Inferior parietal cortex (tissue), 1 donor: ENCODE measurements at regions not wholly inside any gene's neighbourhood (a gene's known extent, or its start where the extent isn't known, plus 50 kb on each side); places are given as distances from the start of the nearest gene placed in this dataset.
A peak's percentile ranks its signal among the peaks of the same experiment; 100 is the strongest.

Source experiments
- DNase-seq: peaks from one replicate; pipeline ENCODE4 v3.0.0-alpha.2; 2016; ENCODE audit errors: extremely low spot score

DNA sequence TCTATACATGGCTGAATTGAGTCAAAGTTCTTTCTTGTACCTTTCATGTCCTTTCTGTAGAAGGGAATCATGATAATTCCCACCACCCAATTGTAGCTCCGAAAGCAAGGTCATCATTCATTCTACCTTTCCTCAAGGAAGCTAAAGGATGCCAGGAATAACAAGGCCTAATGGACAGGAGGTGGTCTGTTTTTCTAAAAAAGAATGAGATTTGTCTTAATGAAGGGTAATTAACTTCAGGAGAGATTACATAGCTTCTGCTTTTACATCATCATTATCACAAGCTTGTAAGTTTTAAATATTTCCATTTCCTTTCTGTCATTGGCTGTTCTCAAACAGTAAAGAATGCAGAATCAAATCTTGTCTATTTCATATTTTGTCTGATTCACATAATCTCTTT is 249.5 kb upstream of the SORCS1 start:
- DNase-seq = no peak

DNA sequence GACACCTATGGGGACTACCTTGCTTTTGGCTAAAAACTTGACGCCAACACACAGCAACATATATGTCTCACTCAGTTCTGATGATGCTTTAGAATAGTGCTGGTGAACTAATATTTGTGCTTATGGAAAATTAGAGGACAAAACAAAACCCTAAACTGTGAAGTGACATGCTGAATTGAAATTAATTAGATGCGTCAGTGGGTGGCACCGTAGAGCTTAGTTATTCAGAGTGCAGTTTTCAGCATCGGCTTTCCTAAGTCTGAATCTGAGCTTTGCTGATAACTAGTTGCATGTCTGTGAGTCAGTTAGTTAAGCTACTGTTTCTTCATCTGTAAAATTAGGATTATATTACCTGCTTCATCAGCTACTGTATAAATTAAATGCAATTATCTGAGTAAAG is 245.0 kb upstream of the SORCS1 start:
- peak; percentile 39 for DNase-seq

DNA sequence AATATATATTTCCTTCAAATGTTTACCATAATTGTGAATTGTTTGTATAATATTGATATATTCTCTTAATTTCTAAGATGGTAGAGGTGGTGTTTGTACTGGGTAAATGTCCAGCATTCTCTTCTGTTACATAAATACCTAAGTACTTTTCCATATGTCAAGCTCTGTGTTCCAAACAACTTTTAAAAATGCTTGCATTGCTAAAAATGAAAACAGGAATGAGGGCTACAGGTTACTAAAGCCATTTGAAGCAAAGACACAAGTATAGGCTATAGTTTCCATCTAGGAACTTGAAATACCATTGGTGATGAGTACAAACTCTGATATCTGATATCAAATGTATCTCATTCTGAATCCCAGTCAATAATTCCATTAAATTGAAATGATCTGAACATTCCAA is 233.6 kb upstream of the SORCS1 start:
- no peak for DNase-seq

DNA sequence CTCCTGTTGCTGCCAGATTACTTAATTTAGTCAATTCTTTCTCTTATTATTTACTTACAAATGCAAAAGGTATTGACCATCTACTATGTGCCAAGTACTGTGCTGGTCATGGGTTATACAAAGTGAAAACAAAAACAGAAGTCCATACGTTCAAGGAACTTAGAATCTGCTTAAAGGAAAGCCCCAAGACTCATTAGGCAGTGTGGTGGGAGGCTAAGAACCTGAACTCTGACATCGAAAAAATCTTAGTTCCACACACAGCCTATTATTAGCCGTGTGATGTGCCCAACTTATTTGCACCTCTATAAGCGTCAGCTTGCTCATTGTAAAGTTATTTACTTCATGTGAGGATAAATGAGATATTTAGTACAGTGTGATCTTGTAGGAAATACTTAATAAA is 227.4 kb upstream of the SORCS1 start:
- no peak for DNase-seq

DNA sequence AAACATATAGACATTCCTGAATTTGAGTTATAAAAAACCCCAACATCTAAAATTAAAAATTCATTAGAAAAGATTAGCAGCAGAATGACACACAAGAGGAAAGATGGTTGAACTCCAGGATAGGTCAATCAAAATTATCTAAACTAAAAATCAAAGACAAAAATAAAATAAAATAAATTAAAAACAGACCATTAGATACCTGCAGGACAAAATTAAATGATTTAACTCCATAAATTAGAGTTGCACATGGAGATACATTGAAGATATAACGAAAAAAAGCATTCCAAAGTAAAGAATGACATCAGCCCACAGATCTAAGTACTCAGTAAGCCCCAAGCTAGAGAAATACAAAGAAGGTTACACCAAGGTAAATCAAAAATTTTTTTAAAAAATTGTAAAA is 226.1 kb upstream of the SORCS1 start:
- no peak for DNase-seq

DNA sequence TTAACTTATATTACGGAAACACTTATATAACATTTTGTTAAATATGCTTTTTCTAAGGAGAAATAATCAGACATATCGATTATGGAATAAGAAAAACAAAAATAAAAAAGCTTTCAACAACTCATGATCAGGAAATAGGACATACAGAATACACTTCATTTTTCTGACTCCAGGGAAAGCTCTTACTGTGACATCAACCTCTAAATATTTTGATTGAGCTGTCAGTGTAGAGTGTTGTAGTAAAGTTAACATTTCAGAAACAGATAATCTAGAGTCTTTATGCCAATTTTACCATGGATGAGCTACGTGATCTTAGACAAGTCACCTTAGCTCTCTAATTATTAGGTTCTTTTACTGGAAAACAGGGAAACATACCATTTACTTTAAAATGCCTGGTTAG is 218.9 kb upstream of the SORCS1 start:
- DNase-seq = no peak

DNA sequence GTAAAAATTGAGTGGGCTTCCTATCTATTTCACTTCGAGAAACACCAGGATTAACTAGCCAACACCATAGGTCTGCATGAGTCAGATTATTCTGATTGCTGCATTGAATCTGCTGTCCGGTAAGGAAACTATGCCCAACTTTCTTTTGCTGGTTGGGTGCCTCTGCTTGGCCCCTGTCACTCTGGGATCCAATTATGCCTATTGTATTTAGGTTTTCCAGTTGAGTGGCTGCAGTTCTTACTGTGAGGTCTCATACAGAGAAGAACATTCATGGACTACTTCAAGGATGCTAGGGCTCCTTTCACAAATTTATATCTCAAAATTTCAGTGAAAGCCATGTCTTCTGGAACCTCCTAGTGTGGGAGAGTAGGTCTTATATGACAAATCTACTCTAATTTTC is 215.1 kb upstream of the SORCS1 start:
- no peak for DNase-seq

DNA sequence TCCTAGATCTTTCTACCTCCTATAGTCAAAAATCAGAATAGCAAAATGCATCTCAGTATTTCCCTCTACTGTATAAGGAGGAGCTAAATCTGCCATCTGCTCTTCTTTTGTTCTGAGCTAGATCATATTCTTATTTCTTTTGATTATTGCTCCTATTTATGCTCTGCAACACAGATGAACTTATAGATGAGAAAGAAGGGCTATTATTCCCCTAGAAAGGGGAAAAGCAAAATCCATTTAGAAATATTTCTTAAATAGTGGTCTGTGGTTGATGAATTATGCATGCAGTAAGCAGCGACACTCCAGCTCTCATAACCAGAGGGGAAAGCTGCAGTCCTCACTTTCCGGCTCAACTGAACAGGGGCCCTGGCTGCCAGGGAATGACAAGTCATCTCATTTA is 207.3 kb upstream of the SORCS1 start:
- DNase-seq = no peak

DNA sequence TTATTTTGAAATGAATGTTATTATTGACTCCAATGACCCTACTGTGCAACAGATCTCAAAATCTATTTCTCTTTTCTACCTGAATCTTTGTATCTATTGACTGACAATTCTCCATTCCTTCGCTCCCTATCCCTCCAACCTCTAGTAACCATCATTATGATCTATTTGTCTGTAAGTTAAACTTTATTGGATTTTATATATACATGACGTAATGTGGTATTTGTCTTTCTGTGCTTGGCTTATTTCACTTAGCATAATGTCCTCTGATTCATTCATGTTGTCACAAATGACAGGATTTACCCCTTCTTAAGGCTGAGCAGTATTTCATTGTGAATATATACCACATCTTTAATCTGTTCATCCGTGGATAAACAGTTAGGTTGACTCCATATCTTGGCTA is 200.4 kb upstream of the SORCS1 start:
- DNase-seq = no peak

DNA sequence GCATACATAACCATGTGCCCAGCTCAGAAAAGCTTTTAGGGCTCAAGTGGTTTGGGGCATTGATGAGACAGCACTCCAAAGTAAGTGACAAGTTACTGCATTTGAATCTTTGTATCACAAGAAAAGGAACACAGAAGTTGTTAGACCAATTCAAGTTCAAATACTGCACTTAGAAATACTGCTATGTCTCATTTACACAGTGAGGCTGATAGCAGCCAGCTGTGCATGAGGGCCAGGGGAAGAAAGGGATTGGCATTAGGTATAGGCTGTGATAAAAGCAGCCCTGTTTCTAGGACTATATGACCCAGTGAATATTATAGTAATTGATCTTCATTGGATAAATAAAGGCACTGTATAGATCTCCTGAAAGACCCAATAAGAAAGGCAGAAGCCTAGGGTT is 197.8 kb upstream of the SORCS1 start:
- DNase-seq = no peak

DNA sequence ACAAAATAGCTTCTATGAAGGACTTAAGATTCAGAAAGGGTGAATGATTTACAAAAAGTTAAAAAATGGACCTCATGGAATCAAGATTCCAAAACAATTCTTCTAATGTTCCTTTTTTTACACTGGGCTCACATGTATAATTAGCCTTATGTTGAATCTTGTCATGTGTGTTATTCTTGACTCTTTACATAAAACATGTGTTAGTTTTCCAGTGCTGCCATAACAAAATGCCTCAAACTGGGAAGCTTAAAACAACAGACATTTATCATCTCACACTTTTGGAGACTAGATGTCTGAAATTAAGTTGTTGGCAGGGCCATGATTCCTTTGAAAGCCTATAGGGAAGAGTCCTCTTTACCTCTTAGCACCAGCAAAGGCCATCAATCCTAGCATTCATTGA is 192.5 kb upstream of the SORCS1 start:
- no peak for DNase-seq

DNA sequence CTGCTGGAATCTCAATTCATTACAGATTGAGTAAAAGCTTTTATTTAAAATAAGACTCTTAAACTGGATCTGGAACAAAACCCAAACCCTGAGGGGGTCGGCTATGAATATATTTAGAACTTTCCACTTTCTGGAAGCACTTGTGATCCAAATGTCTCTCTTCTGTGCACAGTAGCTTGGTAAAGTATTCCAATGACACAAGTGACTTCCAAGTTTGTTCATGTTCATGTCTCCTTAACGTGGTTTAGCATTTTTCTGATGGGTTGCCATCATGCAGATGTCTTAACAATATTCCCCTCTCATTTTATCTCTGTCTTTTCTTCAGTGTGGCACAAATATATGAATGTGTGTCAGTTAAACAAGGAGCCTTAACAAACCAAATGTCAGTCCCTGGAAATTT is 191.9 kb upstream of the SORCS1 start:
- DNase-seq = no peak

DNA sequence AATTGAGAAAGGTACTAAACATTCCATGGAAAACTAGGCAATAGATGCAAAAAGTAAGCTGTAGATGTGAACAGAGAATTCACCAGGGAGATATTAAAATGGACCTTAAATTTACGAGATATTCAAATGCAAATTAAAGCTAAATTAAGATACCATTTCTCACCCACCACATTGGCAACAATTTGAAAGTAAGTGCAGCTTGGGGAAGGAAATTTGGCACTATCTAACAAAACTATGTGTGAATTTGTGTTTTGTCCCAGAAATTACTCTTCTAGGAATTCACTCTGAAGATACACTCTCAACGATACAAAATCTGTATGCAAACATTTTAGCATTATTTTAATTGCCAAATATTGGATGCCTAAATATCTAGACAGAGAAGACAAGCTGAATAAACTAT is 178.2 kb upstream of the SORCS1 start:
- DNase-seq = no peak

DNA sequence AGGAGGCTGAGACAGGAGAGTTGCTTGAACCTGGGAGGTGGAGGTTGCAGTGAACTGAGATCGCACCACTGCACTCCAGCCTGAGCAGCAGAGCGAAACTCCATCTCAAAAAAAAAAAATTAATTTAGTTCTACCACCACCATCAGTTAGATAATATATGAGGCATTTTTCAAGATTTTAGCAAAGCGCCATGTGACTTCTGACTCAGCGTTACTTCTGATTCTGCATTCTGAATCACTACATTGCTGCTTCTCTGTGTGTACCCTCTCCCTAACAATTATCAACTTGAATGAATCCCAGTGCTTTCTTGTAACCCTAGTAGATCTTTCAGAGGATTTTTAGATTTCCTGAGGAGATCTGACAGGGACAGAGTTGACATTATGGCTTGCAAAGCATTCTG is 176.8 kb upstream of the SORCS1 start:
- DNase-seq = no peak

DNA sequence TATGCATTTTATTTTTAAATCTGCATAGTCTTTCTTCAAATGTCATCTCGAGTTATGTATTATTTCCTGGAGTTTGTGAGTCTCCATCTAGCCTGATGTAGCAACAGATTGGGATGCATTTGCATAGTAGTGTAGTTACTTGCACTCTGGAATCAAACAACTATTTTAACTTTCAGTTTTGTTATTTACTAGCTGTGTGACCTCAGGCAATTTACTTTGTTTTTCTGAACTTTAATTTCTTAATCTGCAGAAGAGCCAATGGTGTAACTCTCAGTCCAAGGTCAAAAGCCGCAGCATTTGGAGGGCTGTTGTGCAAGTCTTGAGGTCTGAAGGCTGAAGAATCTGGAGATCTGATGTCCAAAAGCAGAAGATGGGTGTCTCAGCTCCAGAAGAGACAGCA is 175.8 kb upstream of the SORCS1 start:
- no peak for DNase-seq

DNA sequence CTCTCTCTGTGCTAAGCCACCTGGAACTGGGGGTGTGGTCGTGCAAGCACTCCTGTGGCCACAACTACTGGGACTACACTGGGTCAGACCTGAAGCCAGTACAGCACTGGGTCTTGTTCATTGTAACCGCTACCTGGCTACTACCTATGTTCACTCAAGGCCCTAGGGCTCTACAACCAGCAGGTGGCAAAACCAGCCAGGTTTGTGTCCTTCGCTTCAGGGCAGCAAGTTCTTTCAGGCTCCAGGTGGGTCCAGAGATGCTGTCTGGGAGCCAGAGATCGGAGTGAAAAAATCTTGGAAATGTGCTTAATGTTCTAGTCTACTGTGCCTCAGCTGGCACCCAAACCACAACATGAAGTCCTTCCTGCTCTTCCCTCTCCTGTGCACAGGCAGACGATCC is 171.6 kb upstream of the SORCS1 start:
- no peak for DNase-seq

DNA sequence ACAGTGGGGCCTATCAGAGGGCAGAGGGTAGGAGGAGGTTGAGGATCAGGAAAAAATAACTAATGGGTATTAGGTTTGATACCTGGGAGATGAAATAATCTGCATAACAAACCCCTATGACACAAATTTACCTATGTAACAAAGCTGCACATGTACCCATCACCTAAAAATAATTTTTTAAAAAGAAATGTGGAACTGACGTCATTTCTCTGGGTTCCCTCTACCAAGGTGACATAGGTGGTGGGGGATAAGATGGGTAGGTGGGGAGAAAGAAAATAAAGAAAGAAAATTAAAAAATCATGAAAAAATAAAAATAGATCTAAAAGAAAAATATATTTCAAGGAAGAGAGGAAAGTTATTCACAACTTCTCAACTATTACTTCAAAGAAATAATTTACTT is 153.1 kb upstream of the SORCS1 start:
- DNase-seq = no peak

DNA sequence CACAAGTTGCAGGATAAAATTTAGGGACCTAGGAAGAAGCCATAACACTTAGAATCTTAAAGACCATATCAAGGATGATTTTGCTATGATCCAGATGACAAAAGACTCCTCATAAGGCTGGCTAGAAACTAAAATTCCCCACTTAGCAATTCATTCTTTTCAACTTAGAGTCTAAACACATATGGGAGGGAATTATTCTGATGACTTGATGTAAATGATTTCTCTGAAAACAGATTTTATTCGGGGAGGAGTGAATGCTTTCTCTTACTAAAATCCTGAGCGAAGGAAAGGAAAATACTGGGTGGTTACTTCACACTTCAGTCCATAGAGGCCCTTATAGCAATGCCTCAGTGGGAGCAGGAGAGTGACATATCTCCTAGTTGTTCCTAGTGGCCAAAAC is 138.7 kb upstream of the SORCS1 start:
- no peak for DNase-seq

DNA sequence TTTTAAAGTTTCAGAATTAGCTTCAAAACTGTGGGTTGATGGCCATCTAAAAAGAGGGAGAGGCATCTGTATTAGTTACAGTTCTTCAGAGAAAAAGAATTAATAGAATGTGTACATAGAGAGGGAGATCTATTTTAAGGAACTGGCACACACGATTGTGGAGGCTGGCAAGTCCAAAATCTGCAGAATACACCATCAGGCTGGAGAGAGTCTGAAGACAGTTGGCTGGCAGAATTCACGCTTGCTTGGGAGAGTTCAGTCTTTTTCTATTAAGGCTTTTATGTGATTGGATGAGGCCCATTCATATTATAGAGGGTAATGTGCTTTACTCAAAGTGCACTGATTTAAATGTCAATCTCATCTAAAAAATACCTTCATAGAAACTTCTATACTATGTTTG is 135.1 kb upstream of the SORCS1 start:
- no peak for DNase-seq

DNA sequence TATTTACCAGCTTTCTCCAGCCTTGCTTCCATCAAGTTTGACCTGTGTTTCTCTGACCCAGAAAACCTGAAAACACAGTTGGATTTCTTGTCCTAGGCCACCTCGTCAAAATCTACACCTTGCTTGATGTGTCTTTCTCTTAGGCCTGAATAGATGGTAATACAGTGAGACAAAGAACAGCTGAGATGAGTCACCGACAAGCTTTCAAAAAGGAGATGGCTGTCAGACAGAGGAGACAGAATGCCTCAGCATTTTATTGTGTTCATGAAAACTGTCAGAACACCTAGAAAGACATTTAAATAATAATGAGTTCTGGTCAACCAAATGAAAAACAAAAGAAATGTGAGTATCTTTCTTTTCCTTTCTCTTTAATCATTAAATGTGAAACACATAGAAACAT is 119.7 kb upstream of the SORCS1 start:
- DNase-seq = no peak

DNA sequence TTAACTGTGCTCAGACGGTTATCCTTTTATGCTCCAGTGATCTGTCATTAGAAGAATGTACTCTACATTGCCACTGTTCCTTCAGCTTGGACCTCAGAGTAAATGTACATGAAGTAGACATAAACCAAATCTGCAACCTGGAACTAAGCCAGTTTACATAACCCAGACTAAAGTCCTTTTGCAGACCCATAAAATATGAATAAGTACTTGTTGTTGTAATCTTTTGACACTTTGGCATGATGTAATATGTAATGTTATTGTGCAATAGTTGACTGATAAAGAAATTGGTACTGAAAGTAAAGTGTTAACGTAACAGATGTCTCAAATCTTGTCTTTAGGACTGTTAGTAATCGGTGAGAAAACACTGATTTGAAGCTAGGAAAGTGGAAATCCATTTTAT is 115.8 kb upstream of the SORCS1 start:
- no peak for DNase-seq

DNA sequence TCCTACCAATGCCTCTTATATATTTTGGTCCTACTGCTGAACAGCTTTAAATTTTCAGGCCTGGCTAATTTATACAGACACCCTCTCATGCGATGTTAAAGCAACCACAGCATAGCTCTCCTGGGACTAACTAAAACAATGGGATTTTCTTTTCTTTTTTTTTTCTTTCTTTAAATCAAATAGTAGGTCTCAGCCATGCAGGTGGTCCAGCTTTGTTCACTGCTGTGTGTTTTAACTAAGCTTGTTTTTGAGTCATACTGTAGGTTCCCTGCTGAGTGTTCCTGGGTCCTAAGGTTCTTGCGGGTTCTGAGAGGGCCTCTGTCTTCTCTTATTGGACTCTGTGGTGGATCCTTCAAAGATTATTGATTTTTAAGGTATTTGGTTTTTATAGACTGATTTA is 113.1 kb upstream of the SORCS1 start:
- DNase-seq = no peak

DNA sequence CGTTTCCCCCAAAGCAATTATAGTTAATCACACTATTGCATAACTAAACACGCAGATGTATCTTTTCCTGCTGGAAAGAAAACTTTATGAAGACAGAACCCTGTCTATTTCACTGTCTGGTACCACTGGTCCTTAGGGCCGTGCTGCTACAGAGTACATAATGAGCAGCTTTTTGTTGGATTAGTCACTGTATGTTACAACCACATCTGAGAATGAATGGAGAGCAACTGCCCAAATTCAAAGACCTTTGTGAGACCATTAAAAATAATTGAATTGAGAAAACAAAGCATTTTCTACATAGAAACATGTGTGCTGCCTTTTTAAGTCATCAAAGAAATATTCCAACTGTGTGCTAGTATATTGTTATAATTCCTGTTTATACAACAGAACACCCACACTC is 111.3 kb upstream of the SORCS1 start:
- no peak for DNase-seq

DNA sequence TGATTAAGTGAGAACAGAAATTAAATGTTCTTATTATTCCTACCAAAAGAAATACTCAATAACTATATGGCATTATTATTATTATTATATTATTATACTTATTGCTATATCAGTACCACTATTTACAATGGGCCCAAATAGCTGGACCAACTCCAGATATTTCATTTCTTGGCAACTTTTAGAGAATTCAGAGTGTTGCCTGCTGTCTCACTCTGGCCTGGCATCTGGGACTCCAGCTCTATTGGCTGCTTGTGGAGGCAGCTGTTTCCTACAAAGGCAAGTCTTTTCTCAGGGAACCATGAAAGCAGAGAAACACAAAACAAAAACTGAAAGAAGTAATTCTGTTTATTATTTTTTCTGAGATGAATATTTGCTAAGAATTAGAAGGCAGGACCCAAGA is 105.1 kb upstream of the SORCS1 start:
- DNase-seq = no peak

DNA sequence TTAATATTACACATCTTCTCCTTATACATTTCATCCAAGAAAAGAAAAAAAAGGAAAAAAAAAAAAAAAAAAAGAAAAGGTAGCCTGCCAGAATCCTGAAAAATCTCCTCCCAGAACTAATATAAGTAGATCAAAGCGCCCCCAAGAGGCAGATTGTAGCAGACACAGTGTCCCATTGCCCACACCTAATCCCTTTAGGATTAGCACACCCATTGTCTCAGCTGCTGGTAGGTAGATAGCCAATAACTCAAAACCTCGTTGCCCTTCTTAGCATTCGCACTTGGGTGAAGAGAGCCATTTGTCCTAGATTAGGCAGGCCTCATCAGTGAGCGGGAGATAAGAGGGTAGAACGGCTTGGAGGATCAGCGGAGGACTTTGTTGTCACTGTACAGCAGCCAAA is 100.2 kb upstream of the SORCS1 start:
- DNase-seq = no peak
